Endothelial cell (in vitro differentiated cells): ENCODE measurements at regions not wholly inside any gene's neighbourhood (a gene's known extent, or its start where the extent isn't known, plus 50 kb on each side); places are given as distances from the start of the nearest gene placed in this dataset.

Experiments
- DNase-seq: peaks from one replicate; pipeline ENCODE4 v3.0.0; 2021; ENCODE audit warnings: low spot score
- H3K27ac Mint-ChIP-seq: one replicate; pipeline ENCODE4 v1.8.0; 2021; ENCODE audit warnings: mixed read lengths, inconsistent platforms; ENCODE audit not compliant: unreplicated experiment
- H3K27me3 Mint-ChIP-seq: one replicate; pipeline ENCODE4 v1.8.0; 2021; ENCODE audit warnings: mild to moderate bottlenecking, moderate library complexity, mixed read lengths, inconsistent platforms; ENCODE audit not compliant: unreplicated experiment
- H3K36me3 Mint-ChIP-seq: one replicate; pipeline ENCODE4 v1.8.0; 2021; ENCODE audit warnings: mild to moderate bottlenecking, low read depth, mixed read lengths, inconsistent platforms; ENCODE audit not compliant: unreplicated experiment
- H3K4me1 Mint-ChIP-seq: one replicate; pipeline ENCODE4 v1.8.0; 2021; ENCODE audit warnings: mild to moderate bottlenecking, mixed read lengths, inconsistent platforms; ENCODE audit not compliant: unreplicated experiment
- H3K4me3 Mint-ChIP-seq: one replicate; pipeline ENCODE4 v1.8.0; 2021; ENCODE audit warnings: mild to moderate bottlenecking, mixed read lengths, inconsistent platforms; ENCODE audit not compliant: unreplicated experiment
- H3K9me3 Mint-ChIP-seq: one replicate; pipeline ENCODE4 v1.8.0; 2021; ENCODE audit warnings: mixed read lengths, inconsistent platforms; ENCODE audit not compliant: unreplicated experiment
- TF ChIP-seq, protein P1 (sequence below): fragments of 200-600 bp; sonication (generic); IDR thresholded peaks from one replicate; pipeline ENCODE4 v1.5.0; 2021; ENCODE audit warnings: antibody characterized with exemption; ENCODE audit not compliant: unreplicated experiment

GRCh38 chr21:34004013-34004938, 69.1 kb upstream of the MRPS6 start:
- Mint-ChIP-seq H3K27ac (no peak overlapping the region), H3K36me3 (no peaks in the 10 kb centered on the region)
- TF ChIP-seq, protein P1, sequence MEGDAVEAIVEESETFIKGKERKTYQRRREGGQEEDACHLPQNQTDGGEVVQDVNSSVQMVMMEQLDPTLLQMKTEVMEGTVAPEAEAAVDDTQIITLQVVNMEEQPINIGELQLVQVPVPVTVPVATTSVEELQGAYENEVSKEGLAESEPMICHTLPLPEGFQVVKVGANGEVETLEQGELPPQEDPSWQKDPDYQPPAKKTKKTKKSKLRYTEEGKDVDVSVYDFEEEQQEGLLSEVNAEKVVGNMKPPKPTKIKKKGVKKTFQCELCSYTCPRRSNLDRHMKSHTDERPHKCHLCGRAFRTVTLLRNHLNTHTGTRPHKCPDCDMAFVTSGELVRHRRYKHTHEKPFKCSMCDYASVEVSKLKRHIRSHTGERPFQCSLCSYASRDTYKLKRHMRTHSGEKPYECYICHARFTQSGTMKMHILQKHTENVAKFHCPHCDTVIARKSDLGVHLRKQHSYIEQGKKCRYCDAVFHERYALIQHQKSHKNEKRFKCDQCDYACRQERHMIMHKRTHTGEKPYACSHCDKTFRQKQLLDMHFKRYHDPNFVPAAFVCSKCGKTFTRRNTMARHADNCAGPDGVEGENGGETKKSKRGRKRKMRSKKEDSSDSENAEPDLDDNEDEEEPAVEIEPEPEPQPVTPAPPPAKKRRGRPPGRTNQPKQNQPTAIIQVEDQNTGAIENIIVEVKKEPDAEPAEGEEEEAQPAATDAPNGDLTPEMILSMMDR: no peak

GRCh38 chr21:34003428-34003827, 70.0 kb upstream of the MRPS6 start:
- Mint-ChIP-seq H3K4me3 (no peak overlapping the region), H3K9me3 (no peaks in the 10 kb centered on the region), H3K27me3 (no peaks in the 10 kb centered on the region), H3K4me1 (no peaks in the 10 kb centered on the region), H3K27ac (no peak overlapping the region), H3K36me3 (no peaks in the 10 kb centered on the region)
- DNase-seq: no peak
- TF ChIP-seq, protein P1: no peak

More at GRCh38 chr21:34004013-34004938, 69.1 kb upstream of the MRPS6 start:
- Mint-ChIP-seq H3K4me3 (no peak overlapping the region), H3K4me1 (no peaks in the 10 kb centered on the region), H3K9me3 (no peaks in the 10 kb centered on the region), H3K27me3 (no peaks in the 10 kb centered on the region)
- DNase-seq: no peak

DNA sequence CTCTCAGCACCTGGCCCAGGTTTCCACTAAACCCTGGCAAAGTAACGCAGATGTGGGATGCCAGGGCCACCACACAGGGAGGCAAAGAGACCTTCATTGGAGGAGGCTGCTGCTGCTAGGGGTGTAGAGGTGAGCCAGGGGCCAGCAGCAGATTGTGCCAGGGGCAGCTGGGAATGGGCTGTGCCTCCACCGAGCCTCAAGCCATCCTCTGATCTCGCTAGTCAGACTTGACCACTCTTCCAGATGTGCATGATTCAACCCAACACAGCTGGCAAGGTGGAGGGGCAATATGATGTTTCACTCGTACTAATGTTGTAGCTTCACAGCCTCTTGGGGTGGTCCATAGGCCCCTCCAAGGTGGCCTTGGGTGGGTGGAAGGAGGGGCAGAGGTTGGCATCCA, 73.0 kb upstream of the MRPS6 start:
- TF ChIP-seq, protein P1: no peak
- H3K9me3 Mint-ChIP-seq: no peaks in the 10 kb centered on the region
- no peak overlapping the region for H3K4me3 Mint-ChIP-seq
- no peaks in the 10 kb centered on the region for H3K36me3 Mint-ChIP-seq
- H3K27ac Mint-ChIP-seq: no peak overlapping the region
- DNase-seq: no peak
- no peaks in the 10 kb centered on the region for H3K4me1 Mint-ChIP-seq
- H3K27me3 Mint-ChIP-seq: no peaks in the 10 kb centered on the region

- peaks cover 6% of the 10 kb centered on the region for H3K4me1 Mint-ChIP-seq
- no peaks in the 10 kb centered on the region for H3K27me3 Mint-ChIP-seq
- H3K27ac Mint-ChIP-seq: no peak overlapping the region
- H3K36me3 Mint-ChIP-seq: no peaks in the 10 kb centered on the region
- no peak overlapping the region for H3K4me3 Mint-ChIP-seq
- DNase-seq: no peak
- TF ChIP-seq, protein P1: no peak
- H3K9me3 Mint-ChIP-seq: no peaks in the 10 kb centered on the region
These were observed 74.6 kb upstream of the MRPS6 start for GRCh38 chr21:33998809-33999208.

DNA sequence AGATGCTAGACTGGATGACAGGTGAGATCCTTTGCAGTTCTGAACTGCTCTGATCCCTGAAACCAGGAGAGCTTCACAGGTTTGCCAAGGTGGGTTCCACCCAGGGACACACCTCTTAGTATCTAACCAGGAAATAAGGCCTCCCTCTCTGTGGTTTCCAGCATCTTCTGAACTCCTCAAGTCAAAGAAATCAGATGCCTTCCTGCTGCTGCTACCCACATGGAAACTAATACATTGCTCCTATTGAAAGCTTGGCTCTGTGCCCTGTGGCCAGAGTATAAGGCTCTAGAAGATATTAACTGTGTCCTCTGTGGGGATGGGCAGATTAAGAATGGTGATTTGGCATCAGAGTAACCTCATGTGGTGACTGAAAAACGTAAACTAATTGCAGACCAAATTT, 75.0 kb upstream of the MRPS6 start:
- Mint-ChIP-seq H3K9me3 (no peaks in the 10 kb centered on the region), H3K27me3 (peaks cover 2% of the 10 kb centered on the region), H3K4me1 (peaks cover 10% of the 10 kb centered on the region), H3K4me3 (no peak overlapping the region), H3K36me3 (no peaks in the 10 kb centered on the region), H3K27ac (no peak overlapping the region)
- no peak for DNase-seq
- TF ChIP-seq, protein P1: no peak
